ENCODE measurements at regions not wholly inside any gene's neighbourhood (a gene's known extent, or its start where the extent isn't known, plus 50 kb on each side); places are given as distances from the start of the nearest gene placed in this dataset.

DNA sequence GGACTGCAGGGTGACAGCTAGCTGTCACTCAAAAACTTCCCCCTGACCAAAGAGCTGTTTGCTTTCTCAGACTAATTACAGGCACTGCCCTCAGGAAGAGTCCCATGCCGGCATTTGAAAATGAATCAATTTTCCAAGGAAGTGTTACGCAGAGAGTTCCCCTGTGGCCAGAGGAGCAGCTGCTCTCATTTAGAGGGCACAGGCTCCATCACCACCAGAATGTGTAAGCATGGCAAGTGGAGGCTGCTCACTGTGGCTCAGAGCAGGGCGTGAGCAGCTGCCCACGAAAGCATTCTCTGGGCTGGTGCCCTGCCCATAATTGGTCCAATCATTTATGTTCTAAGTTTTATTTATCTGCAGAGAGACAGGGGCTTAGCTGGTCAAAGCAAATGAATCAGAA, 202.2 kb downstream of the RAMP3 start:
- no peak overlapping the region for H2AFZ ChIP-seq (ENCODE audit: low read depth, low read length)
- no peaks in the 10 kb centered on the region for H3K27me3 ChIP-seq (ENCODE audit: insufficient read depth, low read depth, low read length)
- H3K4me3 ChIP-seq (ENCODE audit: low read length) = no peak overlapping the region
- no peak overlapping the region for H3K4me2 ChIP-seq (ENCODE audit: low read length)
- H3F3A ChIP-seq (ENCODE audit: insufficient read depth, low read length, poor library complexity, severe bottlenecking) = no peaks in the 10 kb centered on the region
- no peaks in the 10 kb centered on the region for H3K9me3 ChIP-seq (ENCODE audit: low read length)
- no peaks in the 10 kb centered on the region for H3K9me2 ChIP-seq (ENCODE audit: insufficient read depth, low read length)
- H4K20me1 ChIP-seq (ENCODE audit: insufficient read depth) = no peaks in the 10 kb centered on the region
- no peak overlapping the region for H3K9ac ChIP-seq (ENCODE audit: low read length)
- no peak overlapping the region for H3K27ac ChIP-seq (ENCODE audit: low read length)
- TF ChIP-seq RAD21 (conservative IDR thresholded peaks at IDR 0.05) (no peak), TAF1 (IDR thresholded peaks at IDR 0.05; ENCODE audit: low read depth) (no peak), POLR2AphosphoS5 (IDR thresholded peaks at IDR 0.05) (no peak), EP300 (conservative IDR thresholded peaks at IDR 0.05; ENCODE audit: poor library complexity, severe bottlenecking) (no peak), EZH2 (IDR thresholded peaks at IDR 0.05; ENCODE audit: borderline replicate concordance, insufficient read depth, low read length, poor library complexity, severe bottlenecking) (no peak), SMC3 (conservative IDR thresholded peaks at IDR 0.05; ENCODE audit: poor library complexity) (no peak), MXI1 (conservative IDR thresholded peaks at IDR 0.05; ENCODE audit: poor library complexity, severe bottlenecking) (no peak)
- TF ChIP-seq, protein P1, sequence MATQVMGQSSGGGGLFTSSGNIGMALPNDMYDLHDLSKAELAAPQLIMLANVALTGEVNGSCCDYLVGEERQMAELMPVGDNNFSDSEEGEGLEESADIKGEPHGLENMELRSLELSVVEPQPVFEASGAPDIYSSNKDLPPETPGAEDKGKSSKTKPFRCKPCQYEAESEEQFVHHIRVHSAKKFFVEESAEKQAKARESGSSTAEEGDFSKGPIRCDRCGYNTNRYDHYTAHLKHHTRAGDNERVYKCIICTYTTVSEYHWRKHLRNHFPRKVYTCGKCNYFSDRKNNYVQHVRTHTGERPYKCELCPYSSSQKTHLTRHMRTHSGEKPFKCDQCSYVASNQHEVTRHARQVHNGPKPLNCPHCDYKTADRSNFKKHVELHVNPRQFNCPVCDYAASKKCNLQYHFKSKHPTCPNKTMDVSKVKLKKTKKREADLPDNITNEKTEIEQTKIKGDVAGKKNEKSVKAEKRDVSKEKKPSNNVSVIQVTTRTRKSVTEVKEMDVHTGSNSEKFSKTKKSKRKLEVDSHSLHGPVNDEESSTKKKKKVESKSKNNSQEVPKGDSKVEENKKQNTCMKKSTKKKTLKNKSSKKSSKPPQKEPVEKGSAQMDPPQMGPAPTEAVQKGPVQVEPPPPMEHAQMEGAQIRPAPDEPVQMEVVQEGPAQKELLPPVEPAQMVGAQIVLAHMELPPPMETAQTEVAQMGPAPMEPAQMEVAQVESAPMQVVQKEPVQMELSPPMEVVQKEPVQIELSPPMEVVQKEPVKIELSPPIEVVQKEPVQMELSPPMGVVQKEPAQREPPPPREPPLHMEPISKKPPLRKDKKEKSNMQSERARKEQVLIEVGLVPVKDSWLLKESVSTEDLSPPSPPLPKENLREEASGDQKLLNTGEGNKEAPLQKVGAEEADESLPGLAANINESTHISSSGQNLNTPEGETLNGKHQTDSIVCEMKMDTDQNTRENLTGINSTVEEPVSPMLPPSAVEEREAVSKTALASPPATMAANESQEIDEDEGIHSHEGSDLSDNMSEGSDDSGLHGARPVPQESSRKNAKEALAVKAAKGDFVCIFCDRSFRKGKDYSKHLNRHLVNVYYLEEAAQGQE (IDR thresholded peaks at IDR 0.05; ENCODE audit: borderline replicate concordance) = no peak
- TF ChIP-seq, protein P2, sequence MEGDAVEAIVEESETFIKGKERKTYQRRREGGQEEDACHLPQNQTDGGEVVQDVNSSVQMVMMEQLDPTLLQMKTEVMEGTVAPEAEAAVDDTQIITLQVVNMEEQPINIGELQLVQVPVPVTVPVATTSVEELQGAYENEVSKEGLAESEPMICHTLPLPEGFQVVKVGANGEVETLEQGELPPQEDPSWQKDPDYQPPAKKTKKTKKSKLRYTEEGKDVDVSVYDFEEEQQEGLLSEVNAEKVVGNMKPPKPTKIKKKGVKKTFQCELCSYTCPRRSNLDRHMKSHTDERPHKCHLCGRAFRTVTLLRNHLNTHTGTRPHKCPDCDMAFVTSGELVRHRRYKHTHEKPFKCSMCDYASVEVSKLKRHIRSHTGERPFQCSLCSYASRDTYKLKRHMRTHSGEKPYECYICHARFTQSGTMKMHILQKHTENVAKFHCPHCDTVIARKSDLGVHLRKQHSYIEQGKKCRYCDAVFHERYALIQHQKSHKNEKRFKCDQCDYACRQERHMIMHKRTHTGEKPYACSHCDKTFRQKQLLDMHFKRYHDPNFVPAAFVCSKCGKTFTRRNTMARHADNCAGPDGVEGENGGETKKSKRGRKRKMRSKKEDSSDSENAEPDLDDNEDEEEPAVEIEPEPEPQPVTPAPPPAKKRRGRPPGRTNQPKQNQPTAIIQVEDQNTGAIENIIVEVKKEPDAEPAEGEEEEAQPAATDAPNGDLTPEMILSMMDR (IDR thresholded peaks at IDR 0.05; ENCODE audit: poor library complexity, severe bottlenecking) = no peak
- H3K79me2 ChIP-seq (replicated peaks; ENCODE audit: insufficient read depth, low read length) = no peaks in the 10 kb centered on the region
- H3K36me3 ChIP-seq (ENCODE audit: insufficient read depth, low read length) = no peaks in the 10 kb centered on the region

DNA sequence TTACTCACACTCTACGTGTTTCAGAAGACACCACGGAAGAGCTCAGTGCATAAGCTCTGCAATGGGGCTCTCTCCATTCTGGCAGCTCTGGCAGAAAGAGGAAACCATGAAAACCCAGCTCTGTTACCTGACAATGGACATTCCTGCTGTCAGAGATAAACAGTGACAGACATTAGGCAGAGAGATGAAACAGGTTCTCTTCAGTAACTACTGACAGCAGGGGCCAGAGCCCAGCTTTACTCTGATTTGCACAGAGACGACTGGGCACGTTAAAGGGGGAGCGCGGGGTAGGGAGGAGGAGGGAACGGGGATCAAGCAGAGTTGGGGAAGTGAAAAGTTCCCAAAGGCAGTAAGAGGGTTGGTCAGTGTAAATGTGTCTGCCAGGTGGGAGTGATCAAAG, 206.1 kb downstream of the RAMP3 start:
- H3K9me3 ChIP-seq (ENCODE audit: low read length) = no peaks in the 10 kb centered on the region
- H2AFZ ChIP-seq (ENCODE audit: low read depth, low read length) = no peak overlapping the region

More for the DNA sequence above, 206.1 kb downstream of the RAMP3 start:
- no peaks in the 10 kb centered on the region for H3F3A ChIP-seq (ENCODE audit: insufficient read depth, low read length, poor library complexity, severe bottlenecking)
- no peak overlapping the region for H3K4me2 ChIP-seq (ENCODE audit: low read length)
- H3K79me2 ChIP-seq (replicated peaks; ENCODE audit: insufficient read depth, low read length) = no peaks in the 10 kb centered on the region
- no peak overlapping the region for H3K9ac ChIP-seq (ENCODE audit: low read length)
- H3K27ac ChIP-seq (ENCODE audit: low read length) = no peak overlapping the region
- no peaks in the 10 kb centered on the region for H4K20me1 ChIP-seq (ENCODE audit: insufficient read depth)
- no peaks in the 10 kb centered on the region for H3K27me3 ChIP-seq (ENCODE audit: insufficient read depth, low read depth, low read length)
- H3K36me3 ChIP-seq (ENCODE audit: insufficient read depth, low read length) = no peaks in the 10 kb centered on the region
- no peak overlapping the region for H3K4me3 ChIP-seq (ENCODE audit: low read length)
- H3K9me2 ChIP-seq (ENCODE audit: insufficient read depth, low read length) = no peaks in the 10 kb centered on the region
- no peak for TF ChIP-seq EZH2 (IDR thresholded peaks at IDR 0.05; ENCODE audit: borderline replicate concordance, insufficient read depth, low read length, poor library complexity, severe bottlenecking)
- no peak for TF ChIP-seq POLR2AphosphoS5 (IDR thresholded peaks at IDR 0.05)
- no peak for TF ChIP-seq MXI1 (conservative IDR thresholded peaks at IDR 0.05; ENCODE audit: poor library complexity, severe bottlenecking)
- TF ChIP-seq, protein P2 (IDR thresholded peaks at IDR 0.05; ENCODE audit: poor library complexity, severe bottlenecking) = no peak
- TF ChIP-seq, protein P1 (IDR thresholded peaks at IDR 0.05; ENCODE audit: borderline replicate concordance) = no peak
- no peak for TF ChIP-seq TAF1 (IDR thresholded peaks at IDR 0.05; ENCODE audit: low read depth)
- no peak for TF ChIP-seq EP300 (conservative IDR thresholded peaks at IDR 0.05; ENCODE audit: poor library complexity, severe bottlenecking)
- no peak for TF ChIP-seq SMC3 (conservative IDR thresholded peaks at IDR 0.05; ENCODE audit: poor library complexity)
- TF ChIP-seq RAD21 (conservative IDR thresholded peaks at IDR 0.05) = no peak

Data from neural cell (in vitro differentiated cells).